ENCODE measurements at regions not wholly inside any gene's neighbourhood (a gene's known extent, or its start where the extent isn't known, plus 50 kb on each side); places are given as distances from the start of the nearest gene placed in this dataset.
"Not testable (repeated sequence)": the region's sequence is repeated elsewhere in the genome, so short reads cannot be mapped to it uniquely, and the experiment has no call there.

DNA sequence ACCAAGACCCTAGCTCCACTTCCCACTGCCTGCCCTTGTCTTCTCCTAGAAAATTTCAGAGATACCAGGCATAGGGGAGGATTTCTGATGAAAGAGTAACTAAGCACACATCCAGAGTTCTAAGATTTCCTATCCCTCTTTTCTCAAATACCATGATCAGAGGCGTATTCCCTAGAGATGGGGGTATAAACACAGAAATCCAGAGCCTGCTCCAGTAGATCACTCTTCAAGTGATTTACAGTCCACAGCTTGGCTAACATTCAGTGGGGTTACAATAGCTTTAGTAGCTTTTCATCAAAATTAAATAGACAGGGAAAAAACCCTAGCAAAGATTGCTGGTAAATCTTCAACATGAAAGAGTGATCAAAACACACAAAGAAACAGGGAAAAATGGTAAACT, 800.7 kb upstream of the GRM7 start:
- no peak for DNase-seq

DNA sequence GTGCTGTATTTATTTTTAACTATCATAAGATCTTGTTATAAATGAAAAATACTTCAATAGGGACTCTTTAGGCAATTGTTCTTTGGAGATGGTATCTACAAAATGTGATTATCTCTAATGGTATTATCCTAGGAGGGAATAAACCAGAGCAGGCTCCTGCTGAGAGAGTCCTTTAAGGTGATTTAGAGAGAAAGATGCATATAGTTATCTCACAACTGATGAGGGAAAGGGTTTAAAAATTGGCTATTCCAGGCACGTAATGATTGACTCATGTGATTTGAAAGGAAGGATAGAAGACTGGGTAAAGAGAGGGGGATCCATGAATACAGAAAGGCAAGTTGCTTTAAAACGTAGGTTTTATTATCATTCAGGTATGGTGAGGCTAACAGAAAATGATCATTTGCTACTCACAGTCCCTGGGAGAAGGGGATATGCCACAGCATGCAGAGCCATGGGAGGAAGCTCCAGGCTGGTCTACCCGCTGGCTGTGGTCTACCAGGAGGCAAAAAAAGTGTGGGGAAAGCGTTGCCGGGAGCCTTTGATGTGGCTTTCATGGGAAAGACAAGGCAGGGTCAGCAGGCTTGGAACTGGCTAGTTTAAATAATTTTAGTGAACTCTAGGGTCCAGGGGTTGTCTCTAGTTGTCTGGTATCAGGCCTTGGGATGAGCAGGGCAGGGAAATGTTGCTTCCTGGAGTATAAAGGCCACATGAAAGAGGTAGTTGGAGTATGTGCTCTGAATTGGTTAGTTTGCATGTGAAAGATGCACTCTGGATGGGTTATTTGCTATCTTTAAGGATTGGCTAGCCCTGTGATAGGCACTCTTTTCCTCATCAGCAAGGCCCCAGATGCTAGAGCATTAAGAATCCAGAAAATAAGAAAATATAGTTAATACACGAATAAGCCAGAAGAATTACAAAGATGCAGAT, 798.4 kb upstream of the GRM7 start:
- no peak for DNase-seq

DNA sequence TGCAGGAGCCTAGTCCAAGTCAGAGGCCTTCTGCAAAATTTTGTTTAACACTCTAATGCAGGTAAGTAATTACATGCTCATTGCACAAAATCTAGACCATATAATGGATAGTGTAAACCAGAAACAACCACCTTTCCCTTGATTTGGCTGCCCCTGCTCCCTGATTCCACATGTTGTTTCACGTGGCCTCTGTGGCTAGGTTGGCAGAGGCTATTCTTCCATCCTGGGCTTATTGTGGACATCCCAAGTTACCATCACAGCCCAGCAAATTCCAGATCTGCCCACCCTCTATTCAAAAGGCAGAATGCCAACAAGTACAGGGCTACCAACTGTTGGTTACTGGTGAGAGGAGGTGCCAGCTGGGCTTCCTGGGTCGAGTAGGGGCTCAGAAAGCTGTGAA, 794.5 kb upstream of the GRM7 start:
- no peak for DNase-seq

DNA sequence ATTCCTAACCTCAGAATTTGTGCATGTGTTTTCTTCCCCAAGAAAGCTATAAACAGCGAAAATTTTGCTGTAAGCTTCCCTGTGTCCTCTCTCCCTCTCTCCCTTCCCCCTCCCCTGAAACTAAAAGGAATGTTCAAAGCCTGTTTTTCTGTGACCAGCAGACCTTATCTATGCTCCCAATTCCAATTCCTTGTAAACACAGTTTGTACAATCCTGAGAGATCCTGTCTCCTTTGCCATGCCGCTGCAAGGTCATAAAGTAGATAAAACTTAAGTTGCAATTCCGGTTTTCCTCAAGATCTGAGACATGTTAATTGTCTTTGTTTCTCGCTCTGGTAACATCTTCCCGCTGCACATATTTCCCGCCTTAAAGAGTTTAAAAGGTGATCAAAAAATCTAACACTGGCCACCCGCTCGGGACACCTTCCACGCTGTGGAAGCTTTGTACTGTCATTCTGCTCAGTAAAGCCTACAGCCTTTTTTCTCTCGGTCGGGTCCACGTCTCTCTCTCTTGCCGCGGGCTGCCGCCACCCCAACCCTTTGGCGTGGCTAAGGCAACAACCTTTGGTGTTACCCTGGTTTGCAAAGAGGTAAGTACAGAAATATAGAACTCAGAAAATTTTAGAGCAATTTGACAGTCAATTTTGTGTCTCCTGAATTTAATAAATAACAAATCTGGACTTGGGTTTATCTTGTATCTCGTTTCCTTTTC, 793.9 kb upstream of the GRM7 start:
- not testable (repeated sequence) for DNase-seq

DNA sequence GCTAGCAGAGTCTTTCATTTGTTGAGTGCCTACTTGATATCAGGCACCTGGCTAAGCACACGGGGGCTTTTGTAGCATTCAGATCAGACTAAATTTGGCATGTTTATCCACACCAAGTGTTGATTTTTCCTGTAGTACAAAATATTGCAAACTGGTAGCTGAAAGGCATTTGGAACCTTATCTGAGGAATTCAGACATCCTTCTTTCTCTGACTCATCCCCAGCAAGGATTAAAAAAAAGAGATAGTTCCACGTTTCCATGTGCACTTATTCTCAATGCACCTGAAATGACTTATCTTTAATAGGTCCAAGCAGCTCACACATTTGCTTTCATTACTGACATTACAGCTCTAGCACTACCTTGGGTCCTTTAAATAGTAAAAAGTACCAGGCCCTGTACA, 786.0 kb upstream of the GRM7 start:
- no peak for DNase-seq

DNA sequence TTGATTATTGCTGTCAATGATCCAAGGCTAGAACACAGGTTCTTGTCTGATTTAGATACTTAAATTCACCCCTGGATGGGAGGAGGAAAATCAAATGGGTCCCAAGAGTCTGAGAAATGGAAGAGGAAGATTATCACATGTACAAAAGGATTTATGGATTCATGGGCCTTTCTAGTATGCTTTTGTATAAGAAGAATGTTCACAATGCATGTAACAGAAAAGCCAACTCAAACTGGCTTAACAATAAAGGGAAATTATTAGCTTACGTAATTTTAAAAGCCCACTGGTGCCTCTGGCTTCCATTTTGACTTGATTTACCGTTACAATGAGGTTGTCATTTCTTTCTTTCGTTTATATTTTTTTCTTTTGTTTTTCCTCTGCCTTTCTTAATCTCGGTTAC, 782.5 kb upstream of the GRM7 start:
- DNase-seq = no peak

DNA sequence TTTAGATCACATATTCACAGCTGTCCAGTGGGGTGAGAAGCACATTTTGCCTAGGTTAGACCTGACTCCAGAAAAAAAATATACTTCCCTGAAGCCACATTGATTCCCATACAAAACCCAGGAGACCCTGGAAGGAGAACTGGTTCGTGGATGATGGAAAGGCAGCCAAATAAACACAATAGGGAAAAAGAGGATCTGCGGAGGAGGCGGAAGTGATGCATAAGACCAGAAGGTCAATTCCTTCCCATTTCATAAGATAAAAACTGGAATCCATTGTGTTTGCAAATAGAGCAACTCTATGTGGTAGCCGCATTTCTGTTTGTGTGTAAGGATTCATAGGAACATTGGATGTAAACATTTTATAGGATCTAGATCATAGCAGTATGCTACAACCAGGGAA, 781.9 kb upstream of the GRM7 start:
- DNase-seq = no peak

DNA sequence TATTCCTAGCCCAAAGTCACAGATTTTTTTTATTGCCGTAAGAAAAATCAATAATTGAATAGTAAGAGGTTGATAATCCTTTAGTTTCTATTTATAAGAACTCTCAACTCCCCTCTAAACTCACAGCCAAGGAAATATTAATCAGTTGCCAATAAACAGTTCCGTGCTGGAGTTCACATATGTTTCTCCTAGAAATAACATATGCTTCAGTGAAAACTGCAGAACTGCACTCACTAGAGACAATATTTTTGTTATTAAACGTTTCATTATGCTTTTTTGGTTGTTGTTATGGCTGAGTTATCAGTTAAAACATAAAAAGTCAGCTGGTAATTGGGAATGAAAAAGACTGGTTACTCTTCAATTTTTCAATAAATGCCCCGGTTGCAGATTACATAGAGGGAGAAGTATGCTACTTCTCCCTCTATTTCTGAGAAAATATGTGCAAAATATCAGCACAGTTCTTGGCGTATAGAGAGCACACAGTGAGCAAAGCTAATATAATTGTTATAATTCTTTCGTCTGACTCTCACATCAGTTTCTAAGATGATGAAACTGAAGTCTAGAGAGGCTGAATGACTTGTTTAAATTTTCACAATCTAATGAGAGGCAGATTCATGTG, 781.2 kb upstream of the GRM7 start:
- no peak for DNase-seq

DNA sequence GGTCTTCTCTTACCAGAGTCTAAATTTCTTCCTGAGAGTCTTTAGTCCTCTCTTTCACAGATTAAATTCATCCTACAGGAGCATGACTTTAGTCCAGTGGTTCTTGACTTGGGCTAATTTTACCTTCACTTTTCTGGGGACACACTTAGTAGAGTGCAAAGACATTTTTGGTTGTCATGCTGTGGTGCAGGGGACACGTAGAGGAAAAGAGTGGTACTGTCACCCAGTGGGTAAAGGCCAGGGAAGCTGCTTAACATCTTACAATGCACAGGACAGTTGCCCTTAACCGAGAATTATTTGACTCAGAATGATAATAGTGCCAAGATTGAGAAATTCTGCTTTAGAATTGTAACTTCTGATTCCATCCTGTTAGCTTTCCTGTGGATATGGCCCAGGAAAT, 772.5 kb upstream of the GRM7 start:
- DNase-seq = no peak

DNA sequence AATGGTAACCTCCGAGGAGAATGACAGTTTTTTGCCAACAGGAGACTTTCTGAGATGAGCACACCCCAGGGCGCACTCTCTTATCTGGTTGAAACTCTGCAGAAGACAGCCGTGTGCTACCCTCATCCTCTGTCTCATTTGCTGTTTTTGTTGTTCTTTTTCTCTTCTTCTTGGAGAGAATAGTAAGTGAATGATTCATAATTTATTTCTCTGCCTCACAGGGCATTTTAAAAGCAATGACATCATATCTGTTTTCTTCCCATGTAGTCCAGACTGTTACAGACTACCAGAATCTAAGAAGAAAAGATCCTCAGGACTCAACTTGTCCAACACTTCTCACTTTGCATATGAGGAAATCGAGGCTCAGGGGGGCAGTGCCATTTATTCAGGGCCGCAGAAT, 771.1 kb upstream of the GRM7 start:
- DNase-seq = no peak

DNA sequence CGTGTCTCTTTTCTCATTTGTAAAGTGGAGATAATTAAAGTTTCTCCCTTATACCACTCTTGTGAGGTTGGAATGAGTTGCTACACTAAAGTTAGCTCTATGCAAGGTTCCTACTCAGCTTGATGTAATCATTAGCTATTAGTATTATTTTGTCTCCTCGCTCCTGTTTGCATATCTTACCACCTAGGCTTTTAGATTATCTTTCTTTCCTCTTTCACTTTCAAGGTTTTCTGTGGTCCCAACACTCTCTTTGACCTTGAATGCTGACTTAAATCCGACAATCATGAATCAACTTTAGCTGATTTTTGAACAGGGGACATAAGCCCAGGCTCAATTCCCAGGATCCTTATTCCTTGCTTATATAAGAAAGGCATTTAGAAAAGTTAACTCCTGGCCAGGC, 769.7 kb upstream of the GRM7 start:
- no peak for DNase-seq

DNA sequence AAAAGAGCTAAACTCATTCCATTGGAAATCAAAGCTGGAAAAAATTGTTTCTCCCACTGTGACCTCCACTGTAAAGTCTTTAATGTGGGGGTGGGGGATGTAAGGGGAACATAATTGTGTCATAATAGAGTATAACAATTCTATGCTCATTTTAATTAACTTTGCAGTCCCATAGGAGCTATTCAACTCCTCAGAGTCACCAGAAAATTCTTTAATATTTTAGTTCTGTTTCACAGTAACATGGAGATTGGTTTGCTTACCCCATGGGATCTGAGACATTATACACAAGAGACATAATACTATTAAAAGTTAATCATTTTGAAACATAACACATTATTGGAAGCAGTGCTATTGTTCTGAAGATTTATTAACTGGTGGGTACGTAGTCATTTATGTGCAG, 765.9 kb upstream of the GRM7 start:
- no peak for DNase-seq

DNA sequence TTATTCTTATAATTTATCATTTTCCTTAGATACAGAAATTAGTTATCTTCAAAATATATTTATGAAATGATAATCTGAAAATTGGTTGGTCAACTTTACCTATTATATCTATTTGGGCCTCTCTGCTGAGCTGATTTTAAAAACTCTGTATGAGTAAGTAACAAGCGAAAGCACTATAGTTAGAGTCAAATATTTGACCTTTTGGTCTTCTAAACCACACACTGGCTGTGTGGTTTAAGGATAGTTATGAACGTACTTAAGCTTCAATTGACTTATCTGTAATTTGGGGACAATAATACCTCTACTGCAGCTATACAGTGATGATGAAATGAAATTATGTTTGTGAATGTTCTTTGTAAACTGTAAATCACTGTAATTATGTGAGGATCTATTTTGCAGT, 763.9 kb upstream of the GRM7 start:
- DNase-seq = no peak

DNA sequence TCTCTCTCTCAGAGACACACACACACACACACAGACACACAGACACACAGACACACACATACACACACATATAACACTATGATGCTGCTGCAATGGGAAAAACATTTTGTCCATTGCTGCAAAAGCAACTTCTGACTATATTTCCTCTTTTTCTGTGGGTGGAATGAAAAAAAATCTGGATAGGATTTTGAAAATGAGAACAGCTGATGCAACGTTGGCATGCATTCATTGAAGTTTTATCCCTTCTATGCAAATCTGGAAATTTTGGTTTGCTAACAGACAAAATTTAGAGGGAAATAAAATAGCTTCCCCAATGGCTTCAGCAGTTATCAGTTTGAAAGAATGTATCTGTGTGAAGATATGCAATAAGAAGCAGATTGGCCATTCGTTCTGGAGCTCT, 763.4 kb upstream of the GRM7 start:
- no peak for DNase-seq

DNA sequence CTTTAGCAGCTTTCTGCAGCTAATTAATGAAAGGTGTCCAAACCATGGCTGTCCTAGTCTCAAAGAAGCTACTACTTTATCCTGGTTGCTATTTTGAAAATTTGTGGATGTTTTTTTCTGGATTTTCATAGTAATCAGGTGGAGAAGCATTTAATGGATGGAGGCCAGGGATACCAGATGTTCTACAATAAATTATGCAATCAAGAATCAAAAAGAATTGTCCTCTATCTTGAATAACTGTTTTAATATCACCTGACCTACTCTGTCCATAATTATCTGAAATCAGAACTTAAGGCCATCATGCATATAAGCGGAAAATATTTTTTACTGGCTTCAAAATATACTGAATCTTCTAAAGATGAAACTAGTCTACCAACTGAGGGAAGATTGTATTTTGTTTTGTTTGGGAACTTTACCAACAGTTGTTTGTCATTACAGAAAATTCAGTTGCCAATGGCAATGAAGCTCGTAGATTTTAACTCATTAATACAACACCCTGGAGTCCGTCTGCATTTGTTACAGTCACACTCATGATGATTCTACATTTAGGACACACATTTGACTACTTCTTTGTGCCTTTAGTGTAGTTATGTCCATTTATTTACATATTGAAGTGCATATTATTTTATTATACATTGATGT, 762.3 kb upstream of the GRM7 start:
- no peak for DNase-seq

DNA sequence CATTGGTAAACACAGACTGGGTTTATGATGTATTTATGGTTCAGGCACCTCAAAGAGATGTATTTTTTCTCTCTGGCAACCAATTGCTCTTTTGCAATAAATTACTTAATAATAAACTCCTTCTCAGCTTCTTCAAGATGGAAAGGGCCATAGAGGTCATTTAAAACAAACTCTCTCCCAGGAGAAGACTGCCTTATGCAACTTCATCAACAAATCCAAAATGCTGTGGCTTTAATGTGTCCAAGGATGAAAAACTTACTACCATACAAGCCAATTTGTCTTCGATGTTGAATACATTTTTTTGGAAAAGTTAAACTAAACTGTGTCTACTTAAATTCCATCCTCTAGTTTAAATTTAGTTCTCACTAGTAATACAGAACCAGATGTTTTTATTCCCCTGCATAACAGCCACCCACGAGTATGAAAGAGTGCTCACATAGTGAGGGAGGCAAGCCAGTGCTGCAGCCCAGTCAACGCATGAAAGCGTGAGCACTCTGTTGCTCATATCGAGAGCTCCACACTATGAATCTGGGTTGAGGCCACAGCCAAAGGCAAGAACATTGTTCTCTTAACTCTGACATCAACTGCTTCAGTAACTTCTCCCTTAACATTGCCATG, 761.3 kb upstream of the GRM7 start:
- no peak for DNase-seq

DNA sequence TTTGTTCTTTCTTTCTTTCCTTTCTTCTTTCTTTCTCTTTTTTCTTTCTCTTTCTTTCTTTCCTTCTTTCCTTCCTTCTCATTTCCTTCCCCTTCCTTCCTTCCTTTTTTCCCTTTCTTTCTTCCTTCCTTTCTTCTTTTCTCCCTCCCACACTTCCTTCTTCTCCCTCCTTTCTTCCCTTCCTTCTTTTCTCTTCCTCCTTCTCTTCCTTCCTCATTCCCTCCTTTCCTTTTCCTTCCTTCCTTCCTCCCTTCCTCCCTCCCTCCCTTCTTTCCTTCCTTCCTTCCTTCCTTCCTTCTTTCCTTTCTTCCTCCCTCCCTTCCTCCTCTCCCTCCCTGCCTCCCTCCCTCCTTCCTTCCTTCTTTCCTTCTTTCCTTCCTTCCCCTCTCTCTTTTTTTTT, 755.7 kb upstream of the GRM7 start:
- no peak for DNase-seq

DNA sequence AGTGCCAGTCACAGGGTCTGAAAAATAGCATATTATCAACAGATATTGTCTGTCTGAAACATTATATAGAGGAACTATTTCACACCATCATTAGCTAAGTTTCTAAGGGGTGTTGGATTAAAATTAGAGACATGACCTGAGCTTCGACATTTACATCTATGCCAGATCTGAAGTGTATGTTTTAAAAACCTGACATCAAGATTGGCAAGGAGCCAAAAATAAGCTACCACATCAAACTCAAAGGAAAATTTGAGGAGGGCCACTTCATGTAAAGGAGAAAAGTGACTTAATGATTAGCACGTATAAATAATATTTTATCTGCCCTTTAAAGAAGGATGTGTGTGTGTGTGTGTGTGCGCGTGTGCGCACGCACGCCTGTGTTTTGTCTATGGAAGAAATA, 752.0 kb upstream of the GRM7 start:
- no peak for DNase-seq

DNA sequence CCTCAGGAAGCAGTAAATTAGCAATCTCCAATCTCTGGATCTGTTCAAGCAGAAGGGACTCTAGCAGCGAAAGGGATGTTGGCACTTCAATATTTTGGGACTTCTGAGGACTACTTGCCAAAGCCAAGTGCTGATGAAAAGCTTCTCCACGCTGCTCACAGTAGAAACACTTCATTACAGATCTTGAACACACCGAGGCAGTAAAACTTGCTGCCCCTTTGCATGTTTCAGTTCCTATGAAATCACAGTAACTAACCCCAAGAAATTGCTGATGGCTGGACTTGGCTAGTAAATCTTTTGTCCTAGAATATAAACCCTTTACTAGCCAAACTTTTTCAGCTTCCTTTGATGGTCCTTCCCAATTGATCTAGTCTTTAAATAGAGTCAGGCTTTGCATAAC, 750.5 kb upstream of the GRM7 start:
- DNase-seq = no peak

DNA sequence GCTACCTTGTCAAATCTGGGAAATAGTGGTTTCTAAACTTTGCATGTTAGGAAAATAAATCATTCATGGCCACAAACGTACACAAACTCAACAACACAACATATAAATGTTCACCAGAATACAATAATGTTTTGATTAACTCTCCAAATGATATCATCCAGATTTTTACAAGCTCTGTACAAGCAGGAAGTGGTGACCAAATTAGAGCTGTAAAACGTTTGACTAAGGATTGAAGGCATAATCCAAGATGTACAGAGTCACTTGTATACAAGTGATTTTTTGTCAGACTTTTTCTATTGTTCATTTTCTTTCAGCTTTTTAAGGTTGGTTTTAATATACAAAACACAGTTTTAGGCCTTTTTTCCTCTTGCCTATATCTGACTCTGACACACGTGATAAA, 748.4 kb upstream of the GRM7 start:
- DNase-seq = no peak

DNA sequence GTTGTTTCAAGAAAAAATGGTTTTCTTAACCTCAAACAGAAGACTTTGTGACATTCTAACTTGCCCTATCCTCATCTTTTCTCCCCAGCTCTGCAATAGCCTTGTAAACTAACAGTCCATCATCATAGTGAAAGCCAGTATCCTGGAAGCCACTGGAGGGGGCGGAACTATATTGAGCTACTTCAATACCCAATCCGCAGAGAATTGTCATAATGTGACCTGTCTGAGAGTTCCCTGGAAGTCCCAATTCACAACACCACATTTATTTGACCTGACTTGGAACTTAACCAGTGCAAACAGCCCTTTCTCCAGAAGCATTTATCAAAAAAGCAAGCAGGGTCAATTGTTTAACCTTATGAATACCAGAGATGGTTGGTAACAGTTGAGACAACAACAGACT, 747.6 kb upstream of the GRM7 start:
- DNase-seq = no peak

DNA sequence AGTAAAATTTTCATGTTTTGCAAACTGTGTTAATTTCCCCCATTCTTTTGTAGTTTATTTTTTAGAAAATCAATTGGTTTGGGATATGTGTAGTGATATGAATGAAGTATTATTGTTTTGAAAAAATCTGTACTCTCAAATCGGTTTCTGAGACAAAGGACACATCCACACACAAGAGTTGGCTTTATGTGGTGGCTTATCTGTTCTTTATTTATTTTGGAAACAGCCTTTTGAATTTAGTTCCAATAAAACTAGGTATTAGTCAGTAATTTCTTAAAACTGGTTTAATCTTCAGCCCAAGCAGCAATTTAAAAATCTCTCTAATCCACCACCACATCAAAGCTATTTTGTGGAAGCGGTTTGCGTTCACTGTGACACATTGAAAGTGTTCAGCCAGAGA, 741.5 kb upstream of the GRM7 start:
- DNase-seq = no peak

DNA sequence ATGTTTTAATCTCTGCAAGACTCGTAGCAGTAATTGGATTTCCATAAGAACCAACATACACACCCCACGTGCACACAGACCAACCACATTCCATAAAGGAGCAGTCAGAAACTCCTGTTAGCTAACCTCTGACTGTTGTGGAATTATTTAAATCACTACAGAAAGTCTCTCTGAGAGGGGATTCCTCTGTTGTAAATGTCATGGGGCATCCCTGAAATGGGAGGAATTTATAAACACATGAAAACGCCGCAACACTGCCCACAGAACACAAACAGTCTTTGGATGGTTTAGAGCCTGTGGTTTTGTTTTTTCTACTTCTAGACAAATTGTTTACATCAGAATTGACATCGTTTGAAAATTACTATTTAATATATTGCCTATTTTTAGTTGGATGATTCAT, 740.1 kb upstream of the GRM7 start:
- no peak for DNase-seq

Data from right forelimb (tissue), 1 donor.